Ecto neural progenitor cell (in vitro differentiated cells): ENCODE measurements at regions not wholly inside any gene's neighbourhood (a gene's known extent, or its start where the extent isn't known, plus 50 kb on each side); places are given as distances from the start of the nearest gene placed in this dataset.
A peak's percentile ranks its signal among the peaks of the same experiment; 100 is the strongest.

Experiments
- DNase-seq: peaks from one replicate; pipeline ENCODE4 v3.0.0-alpha.2; 2018; ENCODE audit warnings: low spot score

GRCh38 chr12:124687174-124687902 lies 119.9 kb upstream of the NCOR2 start:
- no peak for DNase-seq

DNA sequence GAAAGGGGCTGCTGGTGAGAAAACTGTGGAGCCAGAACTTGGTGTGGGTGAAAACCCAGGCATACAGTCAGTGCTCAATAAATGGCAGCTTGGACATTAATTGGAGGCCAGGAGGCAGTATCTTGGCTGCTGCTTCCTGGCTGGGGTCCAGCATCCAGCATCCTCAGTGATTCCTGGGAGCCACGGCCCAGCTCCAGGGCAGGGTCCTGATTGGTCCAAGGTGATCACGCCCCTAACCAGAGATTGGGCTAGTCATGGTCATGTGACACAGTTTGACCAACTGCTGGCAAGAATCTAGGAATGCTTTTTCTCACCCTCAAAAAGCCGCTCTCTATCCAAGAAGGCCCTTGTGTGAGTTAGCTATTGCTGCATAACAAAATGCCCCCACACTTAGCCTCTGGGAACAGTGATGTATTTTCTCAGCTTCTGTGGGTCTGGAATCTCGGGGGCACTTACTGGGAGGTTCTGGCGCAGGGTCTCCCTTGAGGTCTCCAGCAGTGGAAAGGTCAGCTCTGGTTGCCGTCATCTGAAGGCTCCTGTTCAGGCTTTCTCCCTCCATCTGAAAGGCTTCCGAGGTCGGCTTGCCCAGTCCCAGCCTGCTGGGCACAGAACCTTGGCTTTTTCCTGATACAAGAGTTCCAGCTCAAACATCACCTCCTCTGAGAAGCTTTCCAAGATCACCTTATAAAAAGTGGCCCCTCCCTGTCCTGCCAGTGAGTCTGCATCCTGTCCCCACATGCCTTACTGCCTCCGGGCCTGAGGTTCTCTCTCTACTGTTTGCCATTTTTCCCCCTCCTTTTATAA lies 119.2 kb upstream of the NCOR2 start:
- DNase-seq, result no peak

DNA sequence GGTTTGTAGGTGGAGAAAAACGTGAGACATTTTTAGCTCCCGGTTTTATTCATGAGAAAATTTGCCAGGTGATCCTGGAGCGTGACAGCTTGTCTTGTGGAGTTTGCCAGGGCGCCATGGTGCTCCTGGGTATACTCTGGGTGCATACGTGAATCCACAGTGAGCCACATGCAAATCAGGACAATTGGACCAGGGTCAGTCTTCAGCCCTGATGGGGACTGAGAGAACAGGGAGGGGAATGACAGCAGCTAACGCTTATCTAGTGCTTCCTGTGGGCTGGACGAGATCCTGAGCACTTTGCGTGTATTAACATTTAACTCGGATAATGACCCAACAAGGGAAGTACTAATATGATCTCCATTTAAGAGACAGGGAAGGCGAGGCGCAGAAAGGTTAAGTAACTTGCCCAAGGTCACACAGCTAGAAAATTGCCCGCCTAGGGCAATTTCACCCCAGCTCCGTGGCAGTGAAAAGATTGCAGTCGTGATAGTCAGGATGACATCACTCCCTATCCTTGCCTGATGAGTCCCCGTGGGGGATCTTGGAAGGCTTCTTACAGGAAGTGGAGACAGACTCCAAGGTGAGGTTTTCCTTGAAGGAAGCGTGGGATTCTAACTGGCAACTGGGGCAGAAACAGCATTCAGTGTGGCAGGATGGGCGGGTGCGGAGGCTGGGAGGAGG lies 118.4 kb upstream of the NCOR2 start:
- DNase-seq, result no peak

- DNase-seq, result no peak
These were observed 117.7 kb upstream of the NCOR2 start for GRCh38 chr12:124684971-124685688.

DNA sequence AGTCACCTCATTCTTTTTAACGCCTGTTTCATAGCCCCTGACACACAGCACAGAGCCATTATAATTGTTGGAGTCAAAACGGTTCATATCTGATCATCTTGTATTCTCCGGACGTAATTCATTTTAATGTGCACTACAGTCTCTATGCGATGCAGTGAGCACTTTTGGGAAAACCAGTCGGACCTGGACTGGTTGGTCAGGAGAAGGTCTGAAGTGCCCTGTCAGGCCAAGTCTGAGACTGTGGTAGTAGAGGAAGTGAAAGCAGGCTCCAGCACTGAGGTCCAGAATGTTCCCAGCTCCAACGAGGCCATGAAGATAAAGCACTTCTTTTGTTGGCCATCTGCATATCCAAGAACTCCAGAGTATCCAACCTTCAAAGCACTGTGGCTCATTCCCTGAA lies 117.1 kb upstream of the NCOR2 start:
- no peak for DNase-seq

DNA sequence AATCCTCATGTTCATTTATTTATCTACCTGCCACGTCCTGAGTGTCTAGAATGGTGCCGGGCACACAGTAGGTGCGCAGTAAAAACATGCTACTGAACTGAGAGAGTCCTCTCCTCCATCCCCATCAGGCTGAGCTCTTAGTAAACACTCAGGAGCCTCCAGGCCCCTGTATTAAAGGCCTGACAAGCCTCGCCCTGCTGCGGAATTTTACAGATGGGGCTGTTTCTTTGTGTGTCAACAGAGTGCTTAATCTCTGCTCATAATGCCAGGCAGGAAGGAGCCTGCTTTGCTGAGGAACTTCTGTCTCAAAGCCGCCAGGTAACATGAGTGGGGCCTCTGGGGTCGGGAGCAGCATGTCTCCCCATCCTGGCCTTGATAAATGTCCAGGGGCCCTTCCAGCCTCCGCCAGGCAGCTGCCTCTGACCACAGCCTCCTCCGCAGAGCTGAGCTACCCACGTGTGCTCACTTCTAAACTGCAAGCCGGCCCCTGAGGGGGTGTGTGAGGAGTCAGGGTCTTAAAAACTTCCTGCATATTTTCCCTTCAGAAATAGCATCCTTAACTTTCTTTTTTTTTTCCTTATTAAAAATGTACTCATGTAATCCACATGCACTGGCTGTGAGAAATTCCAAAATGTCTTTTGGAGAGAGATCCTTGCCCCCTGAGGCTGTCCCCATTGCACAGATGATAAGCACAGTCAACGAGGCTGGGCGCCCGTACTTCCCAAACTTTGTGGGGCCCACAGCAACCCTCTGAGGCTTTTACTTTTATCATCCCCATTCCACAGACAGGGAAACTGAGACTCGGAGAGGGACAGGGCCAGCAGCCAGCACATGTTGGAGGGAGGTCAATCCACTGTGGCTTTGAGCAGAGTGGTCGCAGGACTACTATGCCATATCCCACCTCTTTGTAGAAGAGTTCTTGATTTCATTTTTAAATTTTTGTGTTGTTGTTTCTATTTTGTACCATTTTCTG lies 116.0 kb upstream of the NCOR2 start:
- no peak for DNase-seq

DNA sequence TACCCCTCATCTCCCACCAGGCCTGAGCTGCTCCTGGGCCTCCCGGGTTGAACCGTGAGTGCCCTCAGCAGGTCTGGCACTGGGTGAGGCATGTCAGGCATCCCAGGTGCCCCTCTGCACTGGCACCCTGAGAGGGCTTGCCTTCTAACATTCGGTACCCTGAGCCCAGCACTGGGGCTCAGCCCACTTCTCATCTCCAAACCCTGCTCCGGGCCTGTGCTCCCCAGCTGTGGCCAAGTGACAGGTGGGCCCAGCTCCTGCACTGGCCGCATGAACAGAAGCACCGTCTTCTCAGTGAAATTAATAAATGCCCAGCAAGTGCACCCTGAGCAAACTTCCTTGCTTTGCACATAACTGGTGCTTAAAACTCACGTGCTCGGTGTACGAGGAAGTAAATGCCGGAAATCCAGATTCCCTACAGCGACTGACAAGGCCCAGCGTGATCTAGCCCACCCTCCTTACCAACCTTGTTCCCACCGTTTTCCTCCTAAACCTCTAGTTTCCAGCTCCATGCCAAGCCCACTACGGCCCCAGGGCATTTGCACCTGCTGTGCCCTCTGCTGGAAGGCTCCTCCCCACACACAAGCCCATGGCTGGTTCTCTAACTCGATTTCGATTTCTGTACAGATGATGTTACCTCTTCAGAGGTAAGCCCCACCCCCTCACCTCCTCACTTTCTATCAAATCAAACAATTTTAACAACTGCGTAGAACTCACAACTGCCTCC lies 115.2 kb upstream of the NCOR2 start:
- DNase-seq, result no peak

GRCh38 chr12:124681779-124682391 lies 114.5 kb upstream of the NCOR2 start:
- peak; percentile 75 for DNase-seq

- DNase-seq, result peak; percentile 73
These were observed 113.7 kb upstream of the NCOR2 start for GRCh38 chr12:124680863-124681778.

- DNase-seq, result no peak
These were observed 112.3 kb upstream of the NCOR2 start for GRCh38 chr12:124679533-124680371.

- DNase-seq, result no peak
These were observed 111.6 kb upstream of the NCOR2 start for GRCh38 chr12:124679047-124679446.

DNA sequence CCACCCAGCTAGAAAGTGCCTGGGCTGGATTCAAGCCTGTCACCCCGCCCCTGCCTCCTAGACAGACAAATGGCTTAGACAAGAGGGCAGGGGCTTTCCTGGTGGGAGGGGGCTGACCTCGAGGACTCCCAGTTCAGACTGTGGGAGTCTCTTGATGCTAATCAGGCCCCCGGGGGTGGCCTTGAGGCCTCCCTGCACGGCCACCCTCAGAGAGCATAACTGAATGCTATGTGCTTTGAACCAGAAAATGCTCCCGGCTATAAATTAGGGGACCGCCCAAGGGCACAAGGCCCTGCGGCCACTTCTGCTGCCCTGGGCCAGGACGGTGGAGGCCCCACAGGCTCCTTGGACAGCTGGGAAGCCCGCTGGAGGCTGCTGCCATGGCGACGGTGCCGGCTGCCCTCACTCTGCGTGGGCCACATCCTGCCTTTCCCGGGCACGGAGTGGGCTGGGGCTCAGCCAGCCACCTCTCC lies 111.0 kb upstream of the NCOR2 start:
- DNase-seq, result no peak

- DNase-seq, result no peak
These were observed 110.3 kb upstream of the NCOR2 start for GRCh38 chr12:124677552-124678356.

GRCh38 chr12:124676714-124677462 lies 109.5 kb upstream of the NCOR2 start:
- no peak for DNase-seq

DNA sequence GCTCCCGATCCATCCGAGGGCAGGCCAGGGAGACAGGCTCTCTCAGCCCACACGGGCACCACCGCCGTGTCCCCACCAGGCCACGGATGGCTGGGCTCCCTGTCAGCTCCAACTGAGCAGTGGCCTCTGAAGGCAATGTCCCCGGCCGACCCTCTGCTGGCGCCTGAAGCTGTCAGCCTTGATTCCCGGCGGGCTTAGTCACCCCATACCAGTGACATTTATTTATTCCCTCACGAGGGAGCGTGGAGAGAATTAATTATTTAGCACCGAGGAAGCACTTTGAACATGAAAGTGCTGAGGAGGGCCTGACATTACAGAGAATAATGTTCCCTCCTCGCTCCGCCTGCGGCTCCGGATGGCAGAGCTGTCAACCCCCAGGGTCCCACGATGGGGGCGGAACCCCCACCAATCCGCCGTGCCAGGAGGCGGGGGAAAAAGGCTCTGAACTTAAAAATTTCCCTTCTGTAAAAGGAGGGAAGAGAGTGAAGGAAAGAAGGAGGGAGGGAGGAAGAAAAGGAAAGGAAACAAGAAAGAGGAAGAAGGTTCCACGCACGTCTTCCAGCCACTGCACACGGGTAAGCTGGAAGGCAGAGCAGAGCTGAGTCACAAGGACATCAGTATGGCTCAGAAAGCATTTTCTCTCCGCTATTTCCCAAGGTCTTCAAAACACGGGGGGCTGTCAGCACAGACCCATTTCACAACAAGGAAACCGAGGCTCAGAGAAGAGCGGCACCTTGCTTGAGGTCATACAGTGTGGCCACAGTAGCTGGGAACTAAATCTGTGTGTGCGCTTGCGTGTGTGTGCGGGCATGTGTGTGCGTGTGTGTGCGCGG lies 108.7 kb upstream of the NCOR2 start:
- no peak for DNase-seq
